HEK293T (cell line): ENCODE measurements at regions not wholly inside any gene's neighbourhood (a gene's known extent, or its start where the extent isn't known, plus 50 kb on each side); places are given as distances from the start of the nearest gene placed in this dataset.
A peak's percentile ranks its signal among the peaks of the same experiment; 100 is the strongest.

Experiments used
- CTCF ChIA-PET: fragments of 350-600 bp; formaldehyde crosslinking; extraction: SDS; loops from one replicate; lab custom pipeline; 2021; ENCODE audit warnings: antibody characterized with exemption, inconsistent platforms; lab: Yijun Ruan, JAX
- POLR2A ChIA-PET: fragments of 350-600 bp; formaldehyde crosslinking; extraction: SDS; loops from one replicate; lab custom pipeline; 2020; ENCODE audit warnings: antibody characterized with exemption, inconsistent platforms; lab: Yijun Ruan, JAX
- DNase-seq: peaks from one replicate; pipeline ENCODE4 v3.0.0; 2012; ENCODE audit warnings: mixed read lengths; ENCODE audit errors: extremely low spot score
- ARNT ChIP-seq: fragments of 450-650 bp; IDR thresholded peaks from 2 replicates; pipeline ENCODE4 v1.6.1; 2017; ENCODE audit warnings: mild to moderate bottlenecking
- BHLHE40 ChIP-seq: fragments of 450-650 bp; IDR thresholded peaks from 2 replicates; pipeline ENCODE4 v1.6.1; 2016; ENCODE audit warnings: mild to moderate bottlenecking, moderate library complexity, borderline replicate concordance
- CTBP1 ChIP-seq: fragments of 450-650 bp; IDR thresholded peaks from 2 replicates; pipeline ENCODE4 v1.6.1; 2016; ENCODE audit warnings: borderline replicate concordance
- ELF4 ChIP-seq: fragments of 450-650 bp; IDR thresholded peaks from 2 replicates; pipeline ENCODE4 v1.6.1; 2017; ENCODE audit warnings: antibody characterized with exemption
- FOXA1 ChIP-seq: fragments of 450-650 bp; IDR thresholded peaks from 2 replicates; pipeline ENCODE4 v1.6.1; 2016; ENCODE audit warnings: mild to moderate bottlenecking
- FOXK2 ChIP-seq: fragments of 450-650 bp; IDR thresholded peaks from 2 replicates; pipeline ENCODE4 v1.6.1; 2016; ENCODE audit warnings: mild to moderate bottlenecking
- FOXM1 ChIP-seq: fragments of 450-650 bp; IDR thresholded peaks from 2 replicates; pipeline ENCODE4 v1.6.1; 2017; ENCODE audit warnings: mild to moderate bottlenecking, borderline replicate concordance
- HDGF ChIP-seq: fragments of 450-650 bp; IDR thresholded peaks from 2 replicates; pipeline ENCODE4 v1.6.1; 2017; ENCODE audit warnings: antibody characterized with exemption, borderline replicate concordance
- L3MBTL2 ChIP-seq: fragments of 450-650 bp; conservative IDR thresholded peaks from 2 replicates; pipeline ENCODE4 v1.6.1; 2016; ENCODE audit warnings: mild to moderate bottlenecking
- LEF1 ChIP-seq: fragments of 450-650 bp; IDR thresholded peaks from 2 replicates; pipeline ENCODE4 v1.6.1; 2017; ENCODE audit warnings: mild to moderate bottlenecking, borderline replicate concordance
- NFRKB ChIP-seq: fragments of 450-650 bp; IDR thresholded peaks from 2 replicates; pipeline ENCODE4 v1.6.1; 2016; ENCODE audit warnings: mild to moderate bottlenecking, moderate library complexity
- PKNOX1 ChIP-seq: fragments of 450-650 bp; IDR thresholded peaks from 2 replicates; pipeline ENCODE4 v1.6.1; 2016
- SP1 ChIP-seq: fragments of 450-650 bp; IDR thresholded peaks from 2 replicates; pipeline ENCODE4 v1.6.1; 2017
- SUZ12 ChIP-seq: fragments of 450-650 bp; IDR thresholded peaks from 2 replicates; pipeline ENCODE4 v1.6.1; 2016; ENCODE audit warnings: mild to moderate bottlenecking
- TARDBP ChIP-seq: fragments of 450-650 bp; IDR thresholded peaks from 2 replicates; pipeline ENCODE4 v1.6.1; 2016
- ZNF384 ChIP-seq: fragments of 450-650 bp; IDR thresholded peaks from 2 replicates; pipeline ENCODE4 v1.6.1; 2016

- TF ChIP-seq FOXK2 = no peak
- no peak for TF ChIP-seq FOXM1
- TF ChIP-seq CTBP1 = no peak
- TF ChIP-seq ZNF384 = no peak
- TF ChIP-seq SP1 = no peak
- no peak for TF ChIP-seq TARDBP
- TF ChIP-seq NFRKB = no peak
- no peak for TF ChIP-seq HDGF
- TF ChIP-seq LEF1 = no peak
- TF ChIP-seq ARNT = no peak
- TF ChIP-seq PKNOX1 = no peak
- no peak for TF ChIP-seq BHLHE40
- TF ChIP-seq L3MBTL2 = no peak
- no peak for TF ChIP-seq SUZ12
- TF ChIP-seq ELF4 = no peak
- no peak for TF ChIP-seq FOXA1
- ChIA-PET CTCF (no interaction called here), POLR2A (no interaction called here)
- DNase-seq = no peak
These were observed 117.1 kb upstream of the SPAG17 start for GRCh38 chr1:118302145-118302544.

GRCh38 chr1:118300808-118301207, 115.8 kb upstream of the SPAG17 start:
- ChIA-PET POLR2A (no interaction called here), CTCF (no interaction called here)
- peak; percentile 23 for DNase-seq
- no peak for TF ChIP-seq TARDBP
- TF ChIP-seq ARNT = no peak
- no peak for TF ChIP-seq HDGF
- peak; percentile 89 for TF ChIP-seq PKNOX1
- TF ChIP-seq FOXM1 = no peak
- no peak for TF ChIP-seq L3MBTL2

GRCh38 chr1:118298397-118298796, 113.4 kb upstream of the SPAG17 start:
- ChIA-PET POLR2A (no interaction called here), CTCF (no interaction called here)
- no peak for DNase-seq
- TF ChIP-seq CTBP1 (no peak), LEF1 (no peak), FOXM1 (no peak), ARNT (no peak), HDGF (no peak), FOXA1 (no peak), NFRKB (no peak), SUZ12 (no peak), ELF4 (no peak), FOXK2 (no peak), ZNF384 (no peak), SP1 (no peak), PKNOX1 (no peak), TARDBP (no peak), L3MBTL2 (no peak), BHLHE40 (no peak)

GRCh38 chr1:118297521-118297920, 112.5 kb upstream of the SPAG17 start:
- DNase-seq = no peak
- ChIA-PET POLR2A (no interaction called here), CTCF (no interaction called here)
- TF ChIP-seq CTBP1 = no peak
- no peak for TF ChIP-seq PKNOX1
- no peak for TF ChIP-seq NFRKB
- TF ChIP-seq TARDBP = no peak
- no peak for TF ChIP-seq LEF1
- TF ChIP-seq ELF4 = no peak
- TF ChIP-seq HDGF = no peak
- no peak for TF ChIP-seq FOXM1

GRCh38 chr1:118294875-118295642, 110.0 kb upstream of the SPAG17 start:
- ChIA-PET CTCF (no interaction called here), POLR2A (no interaction called here)
- no peak for DNase-seq
- no peak for TF ChIP-seq L3MBTL2
- no peak for TF ChIP-seq HDGF
- no peak for TF ChIP-seq FOXM1
- no peak for TF ChIP-seq ARNT
- no peak for TF ChIP-seq NFRKB
- TF ChIP-seq FOXA1 = no peak
- TF ChIP-seq BHLHE40 = no peak
- no peak for TF ChIP-seq FOXK2

GRCh38 chr1:118291661-118292060, 106.6 kb upstream of the SPAG17 start:
- CTCF ChIA-PET = interaction anchor here (0.6 kb wide), 1 partner anchor 19 kb away, joined by 3 read pairs; no protein-coding TSS in a partner anchor
- POLR2A ChIA-PET = no interaction called here

More at GRCh38 chr1:118291661-118292060, 106.6 kb upstream of the SPAG17 start:
- TF ChIP-seq L3MBTL2 (no peak), ARNT (no peak), FOXA1 (no peak), SP1 (no peak), TARDBP (no peak), FOXK2 (no peak), SUZ12 (no peak), NFRKB (no peak), BHLHE40 (no peak), FOXM1 (no peak), ZNF384 (no peak), CTBP1 (no peak), LEF1 (no peak), HDGF (no peak), ELF4 (no peak), PKNOX1 (no peak)
- DNase-seq = no peak
